Activated CD4-positive, alpha-beta T cell treated with anti-CD3 and anti-CD28 coated beads for 4 hours (primary cell): ENCODE measurements at regions not wholly inside any gene's neighbourhood (a gene's known extent, or its start where the extent isn't known, plus 50 kb on each side); places are given as distances from the start of the nearest gene placed in this dataset.

Source experiments
- DNase-seq, 2 donors: peaks; one replicate each; pipeline ENCODE4 v3.0.0-alpha.2; 2020

- DNase-seq: no peak
Observed at GRCh38 chr2:76447294-76447693, 736.6 kb upstream of the GCFC2 start.

GRCh38 chr2:76446872-76447271 is 736.2 kb upstream of the GCFC2 start:
- DNase-seq: no peak

DNA sequence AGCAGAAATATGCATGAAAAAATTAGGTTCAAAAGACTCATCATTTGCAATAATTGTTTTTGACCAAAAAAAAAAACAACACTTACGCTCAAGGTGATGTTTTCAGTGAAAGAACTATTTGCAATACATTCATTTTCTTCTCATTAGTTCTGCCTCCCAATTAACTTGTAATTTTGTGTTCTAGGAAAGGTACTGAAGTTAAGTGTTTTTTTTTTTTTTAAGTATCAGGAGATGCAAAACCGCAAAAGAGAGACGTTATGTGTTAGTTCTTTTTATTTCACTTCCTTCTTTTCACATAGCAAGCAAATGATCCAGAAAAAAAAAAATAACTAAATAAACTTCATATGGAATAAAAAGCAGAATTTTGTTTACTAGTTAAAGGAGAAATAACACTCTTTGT is 735.2 kb upstream of the GCFC2 start:
- DNase-seq: no peak

DNA sequence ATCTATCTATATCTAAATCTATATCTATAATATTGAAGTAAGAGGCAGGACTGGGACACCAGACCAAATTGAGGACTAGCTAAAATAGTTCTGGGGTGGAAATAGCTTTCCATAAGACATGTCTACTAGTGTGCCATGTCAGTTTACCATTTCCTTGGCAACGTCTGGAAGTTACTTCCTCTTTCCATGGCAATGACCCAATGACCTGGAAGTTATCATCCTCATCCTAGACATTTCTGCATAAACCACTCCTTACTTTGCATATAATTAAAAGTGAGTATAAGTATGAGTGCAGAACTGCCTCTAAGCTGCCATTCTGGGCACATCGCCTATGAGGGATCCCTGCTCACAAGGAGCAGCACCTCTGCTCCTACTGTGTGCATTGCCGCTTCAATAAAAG is 734.0 kb upstream of the GCFC2 start:
- no peak for DNase-seq

- no peak for DNase-seq
Observed at GRCh38 chr2:76437564-76437963, 726.8 kb upstream of the GCFC2 start.

DNA sequence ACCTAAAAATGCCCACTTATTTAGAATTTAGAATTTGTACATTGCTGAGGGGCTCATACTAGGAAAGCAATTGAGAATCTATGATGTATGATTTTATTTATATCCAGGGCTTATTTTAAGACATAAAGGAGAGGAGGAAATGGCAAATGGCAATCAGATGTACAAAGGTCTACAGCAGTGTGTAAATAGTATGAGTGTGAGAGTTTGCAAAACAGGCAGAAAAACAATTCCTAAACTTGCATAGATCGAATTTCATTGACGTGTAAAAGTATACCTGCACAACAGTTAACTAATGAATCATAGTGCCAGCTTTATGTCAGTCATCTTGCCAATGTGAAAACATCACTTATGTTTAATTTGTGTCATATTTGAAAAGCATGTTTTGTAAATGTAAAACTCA is 718.7 kb upstream of the GCFC2 start:
- no peak for DNase-seq

DNA sequence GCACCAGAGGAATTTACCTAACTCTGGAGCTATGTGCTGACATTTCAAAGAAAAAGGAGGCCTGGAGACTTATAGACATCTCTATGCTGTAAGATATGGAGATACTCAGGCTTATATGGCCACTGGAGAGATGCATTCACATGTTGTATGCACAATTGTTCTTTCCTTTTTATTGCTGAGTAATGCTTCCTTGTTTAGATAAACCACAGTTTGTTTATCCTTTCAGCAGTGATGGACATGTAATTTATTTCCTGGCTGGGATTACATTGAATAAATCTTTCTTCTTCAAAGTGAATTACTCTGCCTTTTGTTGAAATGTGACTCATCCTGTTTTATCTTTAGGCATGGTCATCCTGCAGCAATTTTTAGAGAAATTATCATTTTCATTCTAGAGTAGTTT is 716.7 kb upstream of the GCFC2 start:
- no peak for DNase-seq

DNA sequence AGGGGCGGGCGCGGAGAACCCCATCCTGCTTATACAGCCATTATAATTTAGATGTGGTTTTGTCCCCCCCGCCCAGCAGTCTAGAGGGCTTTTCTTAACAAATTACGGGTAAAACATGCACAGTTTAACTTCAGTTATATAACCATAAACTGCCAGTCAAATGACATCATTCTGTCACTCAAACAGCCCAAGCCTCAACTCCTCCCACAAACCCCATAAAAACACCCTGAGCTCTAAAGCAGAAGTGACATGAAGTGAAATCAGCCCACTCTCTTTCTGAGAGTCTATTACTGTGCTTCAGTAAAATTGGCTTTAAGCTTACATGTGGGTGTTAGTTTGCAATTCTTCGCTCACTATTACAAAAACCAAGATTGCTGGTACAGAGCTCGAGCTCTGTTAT is 705.1 kb upstream of the GCFC2 start:
- no peak for DNase-seq

- no peak for DNase-seq
Observed at GRCh38 chr2:76413436-76413835, 702.7 kb upstream of the GCFC2 start.

- DNase-seq: no peak
Observed at GRCh38 chr2:76406134-76406855, 695.6 kb upstream of the GCFC2 start.

- DNase-seq: no peak
Observed at GRCh38 chr2:76393356-76393755, 682.6 kb upstream of the GCFC2 start.

GRCh38 chr2:76391678-76392077 is 681.0 kb upstream of the GCFC2 start:
- DNase-seq: no peak

GRCh38 chr2:76387294-76387693 is 676.6 kb upstream of the GCFC2 start:
- no peak for DNase-seq

DNA sequence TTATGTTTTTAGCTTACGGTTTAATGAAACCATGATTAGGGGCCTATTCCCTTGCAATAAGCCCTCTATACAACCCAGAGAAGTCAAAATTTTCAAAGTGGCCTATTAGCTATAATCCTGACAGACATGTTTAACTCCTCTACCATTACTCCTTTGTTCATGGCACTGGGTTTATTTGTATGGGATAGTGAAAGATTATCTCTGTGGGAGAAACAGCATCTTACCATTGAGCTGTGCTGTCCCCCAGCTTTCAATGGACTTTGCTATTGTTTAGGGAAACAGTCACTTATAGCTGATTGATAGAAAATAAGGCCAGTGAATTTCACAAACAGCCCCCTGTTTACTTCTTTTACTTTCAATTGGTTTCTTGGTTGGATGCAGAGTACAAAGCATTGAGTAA is 675.2 kb upstream of the GCFC2 start:
- DNase-seq: no peak

- no peak for DNase-seq
Observed at GRCh38 chr2:76381624-76382023, 670.9 kb upstream of the GCFC2 start.

GRCh38 chr2:76378140-76378539 is 667.4 kb upstream of the GCFC2 start:
- DNase-seq: no peak

DNA sequence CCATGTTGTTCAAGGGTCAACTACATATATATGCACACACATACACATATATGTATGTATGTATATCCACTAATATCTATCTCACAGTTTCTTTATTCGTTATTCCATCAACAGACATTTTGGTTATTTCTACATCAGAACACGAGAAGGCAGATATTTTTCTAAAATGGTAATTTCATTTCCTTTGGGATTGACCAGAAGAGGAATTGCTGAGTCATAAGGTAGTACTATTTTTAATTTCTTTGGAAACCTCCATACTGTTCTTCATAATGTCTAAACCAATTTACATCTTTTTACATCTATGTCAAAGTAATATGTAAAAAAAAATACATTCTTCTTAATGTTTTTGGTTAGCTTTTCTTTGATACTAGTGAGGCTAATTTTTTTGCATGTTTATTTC is 630.7 kb upstream of the GCFC2 start:
- no peak for DNase-seq

DNA sequence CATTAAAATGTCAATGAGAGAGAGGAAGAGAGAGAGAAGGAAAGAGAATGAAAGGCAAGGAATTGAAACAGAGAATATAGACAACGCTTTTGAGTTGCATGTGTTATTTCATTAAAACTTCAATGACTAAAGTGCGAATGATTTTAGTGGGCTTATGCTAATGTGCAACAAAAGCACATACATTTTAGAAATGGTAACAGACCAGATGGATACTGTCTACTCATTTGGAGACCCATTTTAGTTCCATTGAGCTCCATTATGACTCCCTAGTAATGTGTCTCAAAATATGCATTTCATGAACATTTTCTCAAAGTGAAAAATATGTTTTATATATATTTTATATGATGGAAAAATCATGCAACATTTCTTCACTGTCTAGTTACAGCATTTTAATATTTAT is 622.2 kb upstream of the GCFC2 start:
- DNase-seq: no peak

DNA sequence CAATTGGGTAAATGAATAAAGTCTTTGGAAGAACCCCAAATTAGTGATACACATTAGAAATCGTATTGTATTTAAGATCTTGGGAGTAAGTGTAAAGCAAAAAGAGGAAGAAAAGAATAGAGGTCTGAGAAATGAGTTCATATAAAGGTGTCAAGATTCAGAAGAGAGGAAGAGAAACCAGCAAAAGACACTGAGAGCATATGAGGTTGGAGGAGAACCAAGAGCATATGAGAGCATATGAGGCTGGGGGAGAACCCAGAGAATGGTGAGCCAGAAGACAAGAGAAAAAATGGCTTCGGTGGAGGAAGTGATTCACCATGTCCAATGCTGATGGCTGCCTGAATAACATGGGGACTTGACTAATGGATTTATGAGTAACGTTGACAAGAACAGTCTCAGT is 620.1 kb upstream of the GCFC2 start:
- no peak for DNase-seq

DNA sequence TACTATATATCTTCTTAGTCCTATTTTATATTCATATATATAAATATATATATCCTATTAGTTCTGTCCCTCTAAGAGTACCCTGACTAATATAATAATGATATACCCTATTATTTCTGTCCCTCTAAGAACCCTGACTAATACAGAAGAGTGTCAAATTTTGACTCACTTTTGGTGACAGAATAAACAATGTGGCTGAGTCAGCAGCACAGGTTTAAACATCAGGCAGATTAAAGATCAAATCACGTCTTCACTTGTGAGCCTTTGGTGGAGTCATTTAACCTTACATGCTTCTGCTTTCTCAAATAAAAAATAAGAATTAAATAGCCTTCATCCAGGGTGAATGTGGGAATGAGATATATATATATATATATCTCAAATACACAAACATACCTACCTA is 615.9 kb upstream of the GCFC2 start:
- no peak for DNase-seq

- no peak for DNase-seq
Observed at GRCh38 chr2:76323381-76323780, 612.7 kb upstream of the GCFC2 start.

DNA sequence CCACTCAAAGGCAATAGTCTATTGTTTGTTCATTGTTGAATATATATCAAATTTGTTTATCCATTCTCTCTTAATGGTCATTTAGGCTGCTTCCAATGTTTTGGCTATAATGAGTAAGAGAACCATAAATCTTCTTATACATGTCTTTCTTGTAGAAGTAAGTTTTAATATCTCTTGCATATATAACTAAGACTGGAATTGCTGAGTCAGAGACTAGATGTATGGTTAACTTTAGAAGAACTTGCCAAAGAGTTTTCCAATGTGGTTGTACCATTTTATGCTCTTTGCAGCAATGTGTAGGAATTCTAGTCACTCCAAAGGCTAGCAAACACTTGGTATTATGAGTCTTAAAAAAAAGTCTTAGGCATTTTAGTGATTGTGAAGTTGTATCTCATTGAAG is 610.0 kb upstream of the GCFC2 start:
- no peak for DNase-seq

DNA sequence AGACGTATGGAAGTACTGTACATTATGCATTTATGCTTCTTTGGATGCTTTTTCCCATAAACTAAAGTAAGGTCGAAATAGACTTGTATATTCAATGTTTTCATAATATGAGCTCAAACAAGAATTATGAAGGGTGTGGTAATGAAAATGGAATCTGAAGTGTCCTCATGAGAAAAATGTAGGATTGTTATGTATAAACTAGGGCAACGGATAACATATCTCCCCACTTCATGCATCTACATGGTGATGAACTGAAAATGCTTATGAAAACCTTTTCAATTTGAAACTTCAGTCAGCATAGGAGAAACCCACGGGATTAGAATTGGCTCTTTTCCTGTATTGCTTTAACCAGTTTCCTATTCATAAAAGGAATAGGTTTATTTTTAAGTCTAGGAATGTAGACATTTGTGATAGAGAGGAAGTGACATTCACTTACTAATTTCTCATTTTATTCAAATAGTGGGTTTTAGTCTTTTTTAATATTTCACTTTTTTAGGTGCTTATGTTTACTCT is 608.2 kb upstream of the GCFC2 start:
- DNase-seq: no peak

DNA sequence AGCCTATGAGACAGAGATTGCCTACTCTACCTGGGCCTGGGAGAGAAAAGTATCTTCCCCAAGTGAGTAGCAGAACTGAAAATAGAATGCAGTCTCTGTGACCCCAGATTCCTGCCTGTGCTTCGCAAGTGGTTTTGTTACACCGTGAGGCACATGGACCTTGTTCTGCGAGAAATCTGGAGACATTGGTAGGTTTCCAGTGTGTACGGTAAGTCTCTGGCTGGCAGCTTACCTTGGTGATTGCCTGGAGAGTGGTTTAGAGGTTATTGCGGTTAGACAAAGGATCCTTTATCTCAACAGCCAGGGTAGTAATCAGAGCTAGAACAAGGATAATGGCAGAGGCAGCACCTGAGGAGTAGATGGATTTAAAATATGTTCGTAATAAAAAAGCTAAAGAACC is 606.0 kb upstream of the GCFC2 start:
- no peak for DNase-seq

GRCh38 chr2:76314271-76315020 is 603.7 kb upstream of the GCFC2 start:
- no peak for DNase-seq
